Immature natural killer cell (primary cell): ENCODE measurements at regions not wholly inside any gene's neighbourhood (a gene's known extent, or its start where the extent isn't known, plus 50 kb on each side); places are given as distances from the start of the nearest gene placed in this dataset.
A peak's percentile ranks its signal among the peaks of the same experiment; 100 is the strongest.
"Not testable (repeated sequence)": the region's sequence is repeated elsewhere in the genome, so short reads cannot be mapped to it uniquely, and the experiment has no call there.

Source experiments
- DNase-seq, 3 donors: peaks; one replicate each; pipeline ENCODE4 v3.0.0; 2022; ENCODE audit warnings: mixed read lengths in 1 of 3
- H3K27ac Mint-ChIP-seq, 6 donors: one replicate each; pipeline ENCODE4 v1.8.0; 2020; ENCODE audit warnings: mixed read lengths in 6 of 6, mild to moderate bottlenecking in 5 of 6, inconsistent platforms in 4 of 6, moderate library complexity in 3 of 6
- H3K27me3 Mint-ChIP-seq, 3 donors: one replicate each; pipeline ENCODE4 v1.8.0; 2020 to 2021; ENCODE audit warnings: low read depth in 3 of 3, mild to moderate bottlenecking in 3 of 3, mixed read lengths in 3 of 3, moderate library complexity in 3 of 3, inconsistent platforms in 1 of 3
- H3K36me3 Mint-ChIP-seq, 3 donors: one replicate each; pipeline ENCODE4 v1.8.0; 2020; ENCODE audit warnings: mixed read lengths in 3 of 3, inconsistent platforms in 2 of 3, mild to moderate bottlenecking in 2 of 3
- H3K4me1 Mint-ChIP-seq, 2 donors: one replicate each; pipeline ENCODE4 v1.8.0; 2020; ENCODE audit warnings: inconsistent platforms in 2 of 2, mild to moderate bottlenecking in 2 of 2, mixed read lengths in 2 of 2, moderate library complexity in 1 of 2
- H3K4me3 Mint-ChIP-seq, 5 donors: one replicate each; pipeline ENCODE4 v1.8.0; 2020; ENCODE audit warnings: mild to moderate bottlenecking in 5 of 5, mixed read lengths in 5 of 5, inconsistent platforms in 3 of 5, moderate library complexity in 3 of 5
- H3K9me3 Mint-ChIP-seq, 6 donors: one replicate each; pipeline ENCODE4 v1.8.0; 2020; ENCODE audit warnings: mild to moderate bottlenecking in 6 of 6, mixed read lengths in 6 of 6, inconsistent platforms in 4 of 6, moderate library complexity in 3 of 6

DNA sequence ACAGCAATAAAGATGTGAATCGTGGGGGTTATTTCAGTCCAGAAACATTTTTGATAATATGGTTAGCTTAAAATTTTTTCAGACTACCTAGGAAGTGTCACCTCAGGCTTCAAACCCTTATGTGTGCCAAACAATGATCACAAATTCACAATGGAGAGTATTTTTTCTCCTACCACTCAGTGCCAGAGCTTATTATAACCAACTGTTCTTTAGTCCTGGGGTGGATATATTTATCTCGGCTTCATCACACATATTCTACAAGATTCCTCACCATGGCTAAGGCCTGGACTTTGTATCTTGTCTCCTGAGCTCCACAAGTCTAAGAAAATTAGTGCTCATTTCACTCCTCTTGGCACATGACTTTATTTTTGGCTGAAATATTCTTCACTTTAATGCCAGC is 629.1 kb downstream of the RWDD3 start:
- Mint-ChIP-seq H3K27me3 (no peaks in the 10 kb centered on the region), H3K27ac (no peak overlapping the region), H3K36me3 (peaks cover 0 to 5% (median 0%) of the 10 kb centered on the region in 3 donors), H3K4me3 (no peak overlapping the region), H3K9me3 (peaks cover 12 to 50% (median 24%) of the 10 kb centered on the region in 6 donors), H3K4me1 (no peaks in the 10 kb centered on the region)
- no peak for DNase-seq

DNA sequence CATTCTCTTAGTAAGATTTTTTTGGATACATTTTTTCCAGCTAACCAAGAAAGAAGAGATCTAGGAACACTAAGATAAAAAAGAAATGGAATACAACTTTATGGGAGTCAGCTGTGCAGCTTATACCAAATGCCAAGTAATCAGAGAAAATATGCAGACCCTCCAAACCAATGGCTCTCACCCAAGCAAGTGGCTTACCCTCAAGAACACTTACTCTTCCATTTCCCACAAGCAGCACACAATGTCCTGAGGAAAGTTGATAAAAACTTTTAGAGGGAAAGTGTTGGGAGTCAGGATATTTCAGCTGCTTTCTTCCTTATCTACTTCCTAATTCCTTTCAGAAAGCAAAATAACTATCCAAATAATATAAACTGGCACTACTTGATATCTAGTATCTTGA is 631.8 kb downstream of the RWDD3 start:
- Mint-ChIP-seq H3K9me3 (peaks cover 6 to 44% (median 26%) of the 10 kb centered on the region in 6 donors), H3K27ac (no peak overlapping the region), H3K4me1 (no peaks in the 10 kb centered on the region), H3K4me3 (no peak overlapping the region), H3K27me3 (no peaks in the 10 kb centered on the region), H3K36me3 (no peaks in the 10 kb centered on the region)
- no peak for DNase-seq

DNA sequence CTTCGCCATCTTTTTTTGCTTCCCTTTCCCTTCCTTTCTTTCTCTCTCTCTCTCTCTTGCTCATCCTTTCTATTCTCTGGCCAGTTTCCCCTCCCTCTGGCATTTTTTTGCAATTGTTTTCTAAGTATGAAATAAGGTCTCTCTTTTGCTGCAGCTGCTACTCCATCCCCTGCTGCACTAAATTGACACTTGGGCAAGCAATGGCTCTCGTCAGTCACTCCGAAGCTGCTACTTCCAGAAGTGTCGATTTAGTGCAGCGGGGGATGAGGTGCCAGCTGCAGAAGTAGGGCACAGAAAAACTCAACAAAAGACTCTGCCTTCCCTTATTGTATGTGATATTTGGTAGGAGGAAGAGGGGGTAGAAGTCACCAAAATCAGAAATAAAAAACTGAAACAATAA is 642.3 kb downstream of the RWDD3 start:
- Mint-ChIP-seq H3K36me3 (no peaks in the 10 kb centered on the region), H3K9me3 (peaks cover 9 to 56% (median 33%) of the 10 kb centered on the region in 6 donors), H3K4me3 (no peak overlapping the region), H3K27me3 (peaks cover 0 to 2% (median 0%) of the 10 kb centered on the region in 3 donors), H3K27ac (peak overlapping the region in 1 of 6 donors; percentile 35), H3K4me1 (no peaks in the 10 kb centered on the region)
- DNase-seq = no peak

DNA sequence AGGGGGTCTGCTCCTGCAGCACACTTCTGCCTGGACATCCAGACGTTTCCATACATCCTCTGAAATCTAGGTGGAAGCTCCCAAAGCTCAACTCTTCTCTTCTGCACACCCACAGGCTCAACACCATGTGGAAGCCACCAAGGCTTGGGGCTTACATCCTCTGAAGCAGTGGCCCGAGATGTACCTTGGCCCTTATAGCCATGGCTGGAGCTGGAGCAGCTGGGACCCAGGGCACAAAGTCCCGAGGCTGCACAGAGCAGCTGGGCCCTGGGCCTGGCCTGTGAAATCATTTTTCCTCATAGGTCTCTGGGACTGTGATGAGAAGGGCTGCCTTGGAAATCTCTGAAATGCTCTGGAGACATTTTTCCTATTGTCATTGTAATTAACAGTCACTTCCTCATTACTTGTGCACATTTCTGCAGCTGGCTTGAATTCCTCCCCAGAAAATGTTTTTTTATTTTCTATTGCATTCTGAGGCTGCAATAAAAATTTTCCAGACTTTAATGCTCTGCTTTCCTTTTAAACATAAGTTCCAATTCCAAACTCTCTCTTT is 645.6 kb downstream of the RWDD3 start:
- DNase-seq = no peak
- Mint-ChIP-seq H3K27me3 (no peaks in the 10 kb centered on the region), H3K9me3 (peaks cover 6 to 55% (median 32%) of the 10 kb centered on the region in 6 donors), H3K4me3 (no peak overlapping the region), H3K36me3 (no peaks in the 10 kb centered on the region), H3K4me1 (no peaks in the 10 kb centered on the region), H3K27ac (no peak overlapping the region)

DNA sequence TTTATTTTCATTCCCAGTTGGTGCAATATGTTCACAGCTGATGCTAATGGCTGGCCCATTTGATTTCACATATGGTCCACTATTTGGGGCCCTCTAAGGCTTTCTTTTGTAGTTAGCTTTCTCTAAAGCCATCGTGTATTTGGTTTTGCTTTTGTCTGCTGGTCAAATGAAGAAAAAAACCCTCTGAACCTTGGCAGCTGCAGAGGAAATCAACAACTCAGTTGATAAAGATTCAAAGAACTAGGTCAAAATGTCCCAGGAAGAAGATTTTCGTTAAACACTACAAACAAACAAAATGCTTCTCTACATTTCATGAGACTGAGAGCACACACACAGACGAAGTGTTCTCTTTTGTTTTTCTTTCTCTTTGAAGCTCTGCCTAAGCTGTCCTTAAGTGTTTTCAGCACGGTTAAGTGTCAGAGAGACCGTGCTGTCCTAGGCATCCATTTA is 655.0 kb downstream of the RWDD3 start:
- H3K4me3 Mint-ChIP-seq = no peak overlapping the region
- peaks cover 0 to 36% (median 11%) of the 10 kb centered on the region in 6 donors for H3K9me3 Mint-ChIP-seq
- DNase-seq = no peak
- H3K27ac Mint-ChIP-seq = no peak overlapping the region
- no peaks in the 10 kb centered on the region for H3K4me1 Mint-ChIP-seq
- no peaks in the 10 kb centered on the region for H3K27me3 Mint-ChIP-seq
- H3K36me3 Mint-ChIP-seq = no peaks in the 10 kb centered on the region

DNA sequence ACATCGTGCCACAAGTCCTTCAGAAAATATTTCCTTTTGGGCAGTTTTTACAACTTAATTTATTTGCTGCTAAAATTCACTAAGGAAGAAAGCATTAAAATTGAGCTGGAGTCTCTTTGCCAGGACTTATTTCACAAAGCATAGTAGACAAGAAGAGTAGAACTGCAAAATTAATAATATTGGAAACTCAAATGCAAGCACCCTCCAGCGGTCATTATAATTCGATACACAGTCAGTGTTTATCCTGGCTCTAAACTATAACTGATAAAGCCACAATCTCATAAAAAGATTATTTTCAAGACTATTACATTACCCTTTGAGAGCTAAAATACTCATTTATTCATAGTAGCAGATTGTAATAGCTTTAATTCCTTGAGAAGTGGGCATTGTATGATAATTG is 655.4 kb downstream of the RWDD3 start:
- DNase-seq = no peak
- Mint-ChIP-seq H3K4me3 (no peak overlapping the region), H3K27me3 (no peaks in the 10 kb centered on the region), H3K4me1 (no peaks in the 10 kb centered on the region), H3K36me3 (no peaks in the 10 kb centered on the region), H3K9me3 (peaks cover 0 to 36% (median 11%) of the 10 kb centered on the region in 6 donors), H3K27ac (no peak overlapping the region)

DNA sequence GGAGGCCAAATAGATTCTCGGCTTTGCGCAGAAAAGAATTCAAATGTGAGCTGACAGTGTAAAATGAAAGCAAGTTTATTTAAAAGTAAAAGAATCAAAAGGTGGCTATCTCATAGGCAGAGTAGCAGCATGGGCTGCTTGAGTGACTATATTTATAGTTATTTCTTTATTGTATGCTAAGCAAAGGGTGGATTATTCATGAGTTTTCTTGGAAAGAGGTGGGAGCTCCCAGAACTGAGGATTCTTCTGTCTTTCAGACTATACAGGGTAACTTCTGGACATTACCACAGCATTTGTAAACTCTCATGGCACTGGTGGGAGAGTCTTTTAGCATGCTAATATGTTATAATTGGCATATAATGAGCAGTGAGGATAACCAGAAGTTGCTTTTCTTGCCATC is 659.9 kb downstream of the RWDD3 start:
- Mint-ChIP-seq H3K27ac (no peak overlapping the region), H3K27me3 (no peaks in the 10 kb centered on the region), H3K4me1 (no peaks in the 10 kb centered on the region), H3K36me3 (no peaks in the 10 kb centered on the region), H3K4me3 (no peak overlapping the region), H3K9me3 (peaks cover 6 to 44% (median 21%) of the 10 kb centered on the region in 6 donors)
- DNase-seq = no peak

DNA sequence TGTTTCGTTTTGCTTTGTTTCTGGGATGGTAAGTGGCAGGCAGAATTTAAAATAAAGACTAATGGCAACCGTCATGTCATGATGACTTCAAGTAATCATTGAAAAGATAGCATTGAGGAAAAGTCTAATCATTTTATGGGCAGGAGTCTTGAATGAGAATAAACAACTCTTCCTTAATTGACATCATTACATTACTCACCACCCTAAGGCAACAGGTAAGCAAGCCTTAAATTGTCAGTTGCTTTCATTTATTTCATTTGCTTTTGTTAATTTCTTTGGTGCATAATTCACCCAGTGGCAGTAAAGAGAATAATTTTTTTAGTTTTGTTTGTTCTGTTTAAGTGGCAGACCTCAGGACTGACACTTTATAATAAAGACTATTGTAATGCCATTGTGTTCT is 669.0 kb downstream of the RWDD3 start:
- Mint-ChIP-seq H3K36me3 (peaks cover 0 to 4% (median 0%) of the 10 kb centered on the region in 3 donors), H3K9me3 (peaks cover 14 to 61% (median 32%) of the 10 kb centered on the region in 6 donors), H3K4me1 (no peaks in the 10 kb centered on the region), H3K27ac (no peak overlapping the region), H3K4me3 (no peak overlapping the region), H3K27me3 (peaks cover 0 to 1% (median 0%) of the 10 kb centered on the region in 3 donors)
- no peak for DNase-seq

DNA sequence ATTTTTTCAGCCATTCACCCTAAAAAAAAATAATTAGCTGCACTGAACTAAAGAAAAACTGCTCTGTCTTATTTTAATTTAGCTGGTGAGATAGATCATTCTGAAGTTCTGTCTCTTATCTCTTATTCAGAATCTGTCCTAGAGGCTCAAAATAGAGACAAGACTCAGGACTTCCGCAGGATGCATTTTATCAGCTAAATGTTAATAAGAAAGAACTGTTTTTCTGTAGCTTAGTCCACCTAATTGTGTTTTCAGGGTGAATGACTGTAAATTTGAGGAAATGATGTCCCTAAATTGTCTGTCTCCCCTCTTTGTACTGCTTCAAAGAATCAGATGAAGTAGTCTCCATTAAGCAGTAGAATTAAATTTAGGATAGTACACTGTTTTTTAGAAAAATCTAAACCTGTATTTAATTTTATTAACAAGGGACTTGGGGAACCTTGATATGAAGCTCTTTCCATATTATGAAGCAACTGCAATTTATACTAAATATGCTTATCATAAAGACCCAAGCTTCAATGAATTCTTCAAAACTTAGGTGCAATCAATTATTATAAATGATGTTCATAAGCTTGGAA is 671.9 kb downstream of the RWDD3 start:
- peaks cover 0 to 4% (median 0%) of the 10 kb centered on the region in 3 donors for H3K36me3 Mint-ChIP-seq
- DNase-seq = no peak
- H3K27ac Mint-ChIP-seq = no peak overlapping the region
- H3K9me3 Mint-ChIP-seq = peaks cover 11 to 70% (median 36%) of the 10 kb centered on the region in 6 donors
- H3K4me1 Mint-ChIP-seq = no peaks in the 10 kb centered on the region
- no peak overlapping the region for H3K4me3 Mint-ChIP-seq
- H3K27me3 Mint-ChIP-seq = peaks cover 0 to 1% (median 0%) of the 10 kb centered on the region in 3 donors

DNA sequence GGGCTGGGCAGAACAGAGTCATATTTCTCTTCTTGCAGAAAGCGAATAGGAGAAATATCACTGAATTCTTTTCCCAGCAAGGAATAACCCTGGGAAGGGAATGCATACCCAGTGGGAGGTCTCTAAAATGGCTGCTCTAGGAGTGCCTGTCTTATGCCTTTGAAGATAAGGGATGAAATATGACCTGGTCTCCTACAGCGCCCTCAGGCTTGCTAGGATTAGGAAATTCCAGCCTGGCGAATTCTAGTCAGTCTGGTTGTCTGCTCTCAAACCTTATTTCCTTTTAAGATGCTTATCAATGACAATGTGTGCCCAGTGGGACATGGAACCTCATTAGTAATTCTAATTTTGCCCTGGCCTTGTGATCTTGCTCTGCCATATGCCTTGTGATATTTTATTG is 677.7 kb downstream of the RWDD3 start:
- H3K27ac Mint-ChIP-seq, H3K36me3 Mint-ChIP-seq, H3K4me1 Mint-ChIP-seq, DNase-seq, H3K4me3 Mint-ChIP-seq, H3K27me3 Mint-ChIP-seq: not testable (repeated sequence)
- H3K9me3 Mint-ChIP-seq = peaks cover 10 to 55% (median 35%) of the 10 kb centered on the region in 6 donors

DNA sequence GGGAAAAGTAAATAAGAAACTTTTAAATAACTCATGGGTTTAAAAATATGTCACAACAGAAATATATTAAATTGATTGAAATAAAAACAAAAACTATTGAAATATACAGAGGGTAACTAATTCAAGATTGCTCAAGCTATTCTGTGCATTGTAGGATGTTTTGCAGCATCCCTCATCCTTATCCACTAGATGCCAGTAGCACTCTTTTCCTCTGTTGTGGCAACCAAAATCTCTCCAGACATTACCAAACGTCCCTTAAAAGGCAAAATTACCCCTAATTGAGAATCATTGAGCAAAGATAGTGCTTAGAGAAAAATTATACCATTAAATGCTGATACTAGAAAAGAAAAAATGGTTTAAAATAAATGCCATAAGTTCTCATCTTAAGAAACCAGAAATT is 682.6 kb downstream of the RWDD3 start:
- no peak for DNase-seq
- Mint-ChIP-seq H3K27ac (no peak overlapping the region), H3K9me3 (peaks cover 4 to 50% (median 21%) of the 10 kb centered on the region in 6 donors), H3K4me3 (no peak overlapping the region), H3K27me3 (no peaks in the 10 kb centered on the region), H3K36me3 (no peaks in the 10 kb centered on the region), H3K4me1 (no peaks in the 10 kb centered on the region)

DNA sequence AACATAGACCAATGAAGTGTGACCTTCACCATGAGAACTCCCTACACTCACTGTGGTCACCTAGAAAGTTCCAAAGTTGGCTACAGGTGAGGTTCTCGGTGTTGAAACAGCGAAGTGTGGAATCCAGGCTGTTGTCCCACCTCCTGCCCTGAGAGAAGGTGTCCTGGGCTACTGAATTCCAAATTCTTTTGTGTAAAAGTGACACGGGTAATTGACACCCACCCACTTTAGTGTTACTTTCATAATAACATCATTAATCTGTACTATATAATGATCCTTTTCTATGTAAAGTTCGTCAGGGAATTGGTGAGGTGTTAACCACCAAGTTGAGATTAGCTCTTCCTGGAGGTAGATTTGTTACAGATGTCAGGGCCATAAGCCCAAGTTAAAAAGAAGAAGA is 690.7 kb downstream of the RWDD3 start:
- H3K4me3 Mint-ChIP-seq = no peak overlapping the region
- no peaks in the 10 kb centered on the region for H3K4me1 Mint-ChIP-seq
- peaks cover 5 to 25% (median 10%) of the 10 kb centered on the region in 6 donors for H3K9me3 Mint-ChIP-seq
- H3K27me3 Mint-ChIP-seq = no peaks in the 10 kb centered on the region
- DNase-seq = no peak
- peaks cover 0 to 9% (median 0%) of the 10 kb centered on the region in 3 donors for H3K36me3 Mint-ChIP-seq
- no peak overlapping the region for H3K27ac Mint-ChIP-seq

DNA sequence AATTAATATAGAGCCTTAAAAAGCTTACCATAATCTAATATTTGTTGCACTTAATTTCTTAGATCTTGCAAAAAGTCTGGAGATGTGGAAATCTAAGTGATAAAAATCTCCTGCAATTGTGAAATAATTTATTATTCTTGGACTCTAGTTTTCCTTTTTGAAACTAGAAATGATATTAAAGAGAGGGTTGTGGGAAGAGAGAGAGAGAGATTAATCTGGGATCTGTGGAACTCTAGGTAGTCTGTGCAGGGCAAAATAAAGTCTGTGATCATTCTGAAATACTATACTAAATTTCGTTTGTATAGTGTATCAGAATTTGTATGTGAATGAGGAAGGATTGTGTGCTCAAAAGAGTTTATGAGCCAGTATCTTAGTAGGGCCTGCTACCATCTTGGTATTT is 692.3 kb downstream of the RWDD3 start:
- DNase-seq = no peak
- H3K36me3 Mint-ChIP-seq = peaks cover 0 to 9% (median 0%) of the 10 kb centered on the region in 3 donors
- no peak overlapping the region for H3K27ac Mint-ChIP-seq
- H3K9me3 Mint-ChIP-seq = peaks cover 5 to 25% (median 11%) of the 10 kb centered on the region in 6 donors
- H3K27me3 Mint-ChIP-seq = peaks cover 0 to 2% (median 0%) of the 10 kb centered on the region in 3 donors
- no peak overlapping the region for H3K4me3 Mint-ChIP-seq
- H3K4me1 Mint-ChIP-seq = no peaks in the 10 kb centered on the region

DNA sequence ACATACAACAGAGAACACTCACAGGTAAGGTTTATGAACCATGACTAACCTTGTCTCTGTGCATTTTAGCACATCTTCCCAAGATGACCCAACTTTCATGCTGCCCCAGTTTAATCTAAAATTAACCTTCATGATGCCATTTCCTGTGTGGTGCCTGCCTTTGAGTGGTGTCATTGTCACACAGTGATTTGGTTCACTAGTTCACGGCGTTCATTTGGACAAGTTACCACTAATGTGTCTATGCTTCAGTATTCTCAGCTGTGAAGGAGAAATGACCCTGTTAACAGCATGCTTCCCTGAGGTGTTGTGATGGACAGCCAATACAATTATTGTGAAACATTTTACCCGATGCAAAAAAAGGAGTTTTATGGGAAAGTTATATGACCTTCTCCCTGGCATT is 693.1 kb downstream of the RWDD3 start:
- no peak for DNase-seq
- H3K27ac Mint-ChIP-seq = no peak overlapping the region
- H3K4me3 Mint-ChIP-seq = no peak overlapping the region
- peaks cover 10 to 28% (median 12%) of the 10 kb centered on the region in 6 donors for H3K9me3 Mint-ChIP-seq
- peaks cover 0 to 9% (median 0%) of the 10 kb centered on the region in 3 donors for H3K36me3 Mint-ChIP-seq
- H3K27me3 Mint-ChIP-seq = peaks cover 0 to 4% (median 0%) of the 10 kb centered on the region in 3 donors
- H3K4me1 Mint-ChIP-seq = no peaks in the 10 kb centered on the region

DNA sequence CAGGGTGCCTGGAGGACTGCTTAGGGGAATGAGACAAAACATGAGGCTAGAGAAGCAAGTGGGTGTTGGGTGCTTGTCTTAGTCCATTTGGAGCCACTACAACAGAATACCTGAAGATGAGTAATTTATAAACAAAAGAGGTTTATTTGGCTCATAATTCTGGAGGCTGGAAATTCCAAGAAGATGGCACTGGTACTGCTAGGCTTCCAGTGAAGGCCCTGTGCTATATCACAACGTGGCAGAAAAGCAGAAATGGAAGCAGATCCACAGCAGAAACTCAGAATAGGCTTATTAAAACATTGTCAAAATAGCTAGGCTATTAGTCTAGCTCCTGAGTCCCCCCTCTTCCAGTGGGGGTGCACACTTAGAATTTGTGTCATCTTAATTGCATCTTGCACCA is 701.7 kb downstream of the RWDD3 start:
- Mint-ChIP-seq H3K4me1 (no peaks in the 10 kb centered on the region), H3K36me3 (no peaks in the 10 kb centered on the region), H3K27me3 (peaks cover 0 to 2% (median 2%) of the 10 kb centered on the region in 3 donors), H3K9me3 (peaks cover 3 to 56% (median 13%) of the 10 kb centered on the region in 6 donors), H3K27ac (no peak overlapping the region), H3K4me3 (no peak overlapping the region)
- DNase-seq = no peak
